ENCODE measurements at regions not wholly inside any gene's neighbourhood (a gene's known extent, or its start where the extent isn't known, plus 50 kb on each side); places are given as distances from the start of the nearest gene placed in this dataset.

GRCh38 chr7:46859963-46860475, 721.9 kb downstream of the TNS3 start:
- no peak for DNase-seq

DNA sequence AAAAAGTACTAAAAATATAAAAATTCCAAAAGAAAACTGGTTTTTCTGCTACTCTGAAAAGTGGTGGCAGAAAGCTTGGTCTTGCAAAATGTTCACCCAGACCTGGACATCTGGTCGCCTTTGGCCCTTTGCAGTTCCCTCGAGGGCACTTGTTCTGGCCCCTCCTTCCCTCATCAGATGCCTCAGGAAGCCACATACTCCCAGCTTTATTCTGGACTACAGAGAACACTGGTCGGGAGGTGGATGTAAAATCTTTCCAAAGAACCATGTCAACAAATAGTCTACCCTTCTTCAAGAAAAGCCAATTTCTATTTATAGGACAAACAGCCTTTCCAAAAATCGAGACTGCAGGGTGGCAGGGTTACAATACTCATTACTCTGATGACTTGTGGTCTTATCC, 726.1 kb downstream of the TNS3 start:
- DNase-seq: no peak

- DNase-seq: no peak
These were observed 726.9 kb downstream of the TNS3 start for GRCh38 chr7:46854958-46855473.

DNA sequence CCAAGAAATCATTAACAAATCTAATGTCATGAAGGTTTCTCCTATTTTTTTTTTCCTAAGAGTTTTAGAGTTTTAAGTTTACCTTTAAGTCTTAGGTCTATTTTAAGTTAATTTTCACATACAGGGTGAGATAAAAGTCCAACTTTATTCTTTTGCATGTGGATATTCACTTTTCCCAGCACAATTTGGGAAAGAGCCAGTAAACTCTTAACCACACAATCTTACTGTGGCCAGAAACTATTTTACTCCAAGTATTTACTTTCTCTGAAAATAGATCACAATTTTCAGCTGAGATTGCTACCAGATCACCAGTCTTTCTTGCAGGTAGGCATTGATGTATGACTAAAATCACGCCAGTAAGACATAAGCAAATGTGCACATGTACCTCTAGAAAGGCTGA, 728.5 kb downstream of the TNS3 start:
- no peak for DNase-seq

DNA sequence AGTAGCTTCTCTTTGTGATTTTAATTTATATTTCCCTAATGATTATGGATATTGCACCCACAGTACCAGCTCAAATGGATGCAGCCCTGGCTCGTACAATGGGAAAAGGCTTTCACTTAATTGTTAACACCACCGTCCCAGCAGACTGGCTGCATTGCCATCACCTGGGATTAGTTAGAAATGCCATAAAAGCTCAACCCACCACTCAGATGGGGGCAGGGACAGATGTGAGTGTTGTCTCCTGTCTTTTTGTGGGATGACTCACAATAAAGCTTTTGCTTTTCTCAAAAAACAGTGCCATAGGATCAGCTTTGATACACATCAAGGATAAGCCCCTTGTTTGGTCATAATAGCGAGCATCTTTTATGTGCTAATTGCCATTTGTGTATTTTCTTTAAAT, 729.1 kb downstream of the TNS3 start:
- no peak for DNase-seq

- no peak for DNase-seq
These were observed 731.2 kb downstream of the TNS3 start for GRCh38 chr7:46850563-46851330.

- DNase-seq: no peak
These were observed 733.0 kb downstream of the TNS3 start for GRCh38 chr7:46848944-46849343.

DNA sequence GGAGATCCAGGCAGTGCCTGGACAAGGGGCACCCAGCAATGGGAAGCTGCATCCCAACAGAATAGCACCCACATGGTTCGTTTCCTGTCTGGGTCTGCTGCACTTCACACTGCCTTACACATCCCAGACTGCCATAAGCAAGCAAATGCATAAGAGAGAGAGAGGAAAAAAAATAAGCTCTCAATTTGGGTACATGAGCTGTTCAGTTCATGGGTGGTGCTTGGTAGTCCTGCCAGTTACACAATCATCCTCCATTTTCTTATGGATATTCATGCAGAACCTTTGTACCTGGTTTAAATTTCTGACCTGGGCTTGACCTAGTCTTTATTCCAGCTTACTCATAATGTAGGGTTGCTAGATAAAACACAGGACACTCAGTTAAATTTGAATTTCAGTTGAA, 733.6 kb downstream of the TNS3 start:
- no peak for DNase-seq

- DNase-seq: no peak
These were observed 734.8 kb downstream of the TNS3 start for GRCh38 chr7:46847126-46847525.

DNA sequence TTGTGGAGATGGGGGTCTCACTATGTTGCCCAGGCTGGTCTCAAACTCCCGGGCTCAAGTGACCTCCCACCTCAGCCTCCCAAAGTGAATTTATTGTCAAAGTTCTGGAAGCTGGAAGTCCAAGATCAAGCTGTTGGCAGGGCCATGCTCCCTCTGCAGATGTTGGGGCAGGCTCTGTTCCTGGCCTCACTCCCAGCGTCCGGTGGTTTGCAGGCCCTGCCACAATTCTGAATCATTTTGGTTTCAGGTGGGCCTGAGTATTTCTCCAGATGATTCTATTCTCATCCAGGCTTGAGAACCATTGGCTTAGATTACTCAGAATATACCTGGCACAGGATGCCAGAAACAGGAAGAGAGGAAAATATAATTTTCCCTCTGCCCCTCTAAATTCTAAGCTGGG, 737.4 kb downstream of the TNS3 start:
- DNase-seq: no peak

GRCh38 chr7:46841248-46841647, 740.7 kb downstream of the TNS3 start:
- DNase-seq: no peak

GRCh38 chr7:46839651-46840050, 742.3 kb downstream of the TNS3 start:
- DNase-seq: no peak

GRCh38 chr7:46838463-46838862, 743.4 kb downstream of the TNS3 start:
- no peak for DNase-seq

GRCh38 chr7:46835556-46835955, 746.4 kb downstream of the TNS3 start:
- DNase-seq: no peak

- DNase-seq: no peak
These were observed 747.0 kb downstream of the TNS3 start for GRCh38 chr7:46834921-46835320.

- no peak for DNase-seq
These were observed 748.7 kb downstream of the TNS3 start for GRCh38 chr7:46833197-46833596.

- DNase-seq: no peak
These were observed 749.8 kb downstream of the TNS3 start for GRCh38 chr7:46832136-46832535.

- DNase-seq: no peak
These were observed 762.1 kb downstream of the TNS3 start for GRCh38 chr7:46819819-46820218.

GRCh38 chr7:46814516-46815250, 767.2 kb downstream of the TNS3 start:
- no peak for DNase-seq

GRCh38 chr7:46812101-46812675, 769.7 kb downstream of the TNS3 start:
- no peak for DNase-seq

DNA sequence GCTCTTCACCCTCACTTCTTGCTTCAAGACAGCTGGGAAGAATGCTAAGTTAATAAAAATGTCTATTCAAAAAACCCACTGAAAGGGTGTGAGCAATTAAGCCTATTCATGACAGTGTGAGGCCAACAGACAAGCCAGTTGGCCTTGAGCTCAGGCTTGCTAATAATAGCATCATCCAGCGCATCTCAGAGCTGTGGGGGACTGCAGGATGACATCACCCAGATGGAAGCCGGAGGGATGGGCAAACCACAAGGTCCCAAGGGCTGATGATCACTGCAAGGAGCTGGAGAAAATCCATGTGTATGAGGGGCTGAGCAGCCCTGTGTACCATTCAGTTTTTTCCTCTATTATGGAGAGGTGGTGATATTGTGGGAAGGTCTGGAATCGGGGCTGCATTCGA, 770.4 kb downstream of the TNS3 start:
- DNase-seq: no peak

- no peak for DNase-seq
These were observed 770.9 kb downstream of the TNS3 start for GRCh38 chr7:46810986-46811385.

- no peak for DNase-seq
These were observed 772.0 kb downstream of the TNS3 start for GRCh38 chr7:46809886-46810285.

DNA sequence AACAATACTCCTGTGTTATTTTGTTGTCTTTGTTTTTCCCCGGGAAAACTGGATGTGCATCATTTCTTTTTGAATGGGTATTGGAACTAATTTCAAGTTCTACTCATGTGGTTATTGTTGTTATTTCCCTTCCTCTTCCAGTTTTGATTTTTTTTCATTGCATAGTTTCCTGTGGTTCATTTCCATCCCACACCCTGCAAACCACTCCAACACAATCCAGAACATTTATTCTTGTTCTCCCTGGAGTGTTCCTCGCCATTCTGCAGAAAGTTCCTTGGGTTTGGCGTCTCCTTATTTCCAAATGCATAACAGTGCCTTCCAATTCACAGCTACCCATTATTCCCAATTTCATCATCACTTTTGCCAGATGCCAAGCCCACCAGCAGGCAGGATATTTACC, 775.1 kb downstream of the TNS3 start:
- no peak for DNase-seq
